HL-60 (cell line): ENCODE measurements at regions not wholly inside any gene's neighbourhood (a gene's known extent, or its start where the extent isn't known, plus 50 kb on each side); places are given as distances from the start of the nearest gene placed in this dataset.
"Not testable (repeated sequence)": the region's sequence is repeated elsewhere in the genome, so short reads cannot be mapped to it uniquely, and the experiment has no call there.

Experiments
- DNase-seq, 2 experiments: peaks; one replicate each; pipeline ENCODE4 v3.0.0-alpha.2; 2010 to 2020; ENCODE audit warnings: low read depth in 1 of 2, low spot score in 1 of 2
- H3K27ac ChIP-seq: fragments of 250-450 bp; sonication (Bioruptor Pico); replicated peaks from 2 replicates; pipeline ENCODE4 v1.5.1; 2020; ENCODE audit warnings: mild to moderate bottlenecking, moderate library complexity
- H3K27me3 ChIP-seq: fragments of 250-450 bp; sonication (Bioruptor Pico); 2 replicates; pipeline ENCODE4 v1.5.1; 2021; ENCODE audit warnings: mild to moderate bottlenecking, moderate library complexity; ENCODE audit not compliant: insufficient read depth, poor library complexity, severe bottlenecking
- H3K4me3 ChIP-seq: replicated peaks from 2 replicates; pipeline ENCODE4 v1.5.1; 2011; ENCODE audit warnings: mild to moderate bottlenecking, control low read depth, low read length; ENCODE audit not compliant: insufficient read depth
- GABPA ChIP-seq: IDR thresholded peaks from 2 replicates; pipeline ENCODE4 v1.6.1; 2012; ENCODE audit warnings: low read depth
- POLR2AphosphoS5 ChIP-seq: IDR thresholded peaks from 2 replicates; pipeline ENCODE4 v1.6.1; 2012; ENCODE audit warnings: low read depth
- SPI1 ChIP-seq: IDR thresholded peaks from 2 replicates; pipeline ENCODE4 v1.6.1; 2012; ENCODE audit warnings: low read depth, mild to moderate bottlenecking, borderline replicate concordance
- TF ChIP-seq, protein P1 (sequence below): IDR thresholded peaks from one replicate; pipeline ENCODE4 v1.5.1; 2011; ENCODE audit warnings: low read length, control low read depth, inconsistent platforms; ENCODE audit not compliant: insufficient read depth
- TF ChIP-seq, protein P2 (sequence below): IDR thresholded peaks from 2 replicates; pipeline ENCODE4 v1.6.1; 2012; ENCODE audit warnings: low read depth; ENCODE audit not compliant: insufficient replicate concordance

DNA sequence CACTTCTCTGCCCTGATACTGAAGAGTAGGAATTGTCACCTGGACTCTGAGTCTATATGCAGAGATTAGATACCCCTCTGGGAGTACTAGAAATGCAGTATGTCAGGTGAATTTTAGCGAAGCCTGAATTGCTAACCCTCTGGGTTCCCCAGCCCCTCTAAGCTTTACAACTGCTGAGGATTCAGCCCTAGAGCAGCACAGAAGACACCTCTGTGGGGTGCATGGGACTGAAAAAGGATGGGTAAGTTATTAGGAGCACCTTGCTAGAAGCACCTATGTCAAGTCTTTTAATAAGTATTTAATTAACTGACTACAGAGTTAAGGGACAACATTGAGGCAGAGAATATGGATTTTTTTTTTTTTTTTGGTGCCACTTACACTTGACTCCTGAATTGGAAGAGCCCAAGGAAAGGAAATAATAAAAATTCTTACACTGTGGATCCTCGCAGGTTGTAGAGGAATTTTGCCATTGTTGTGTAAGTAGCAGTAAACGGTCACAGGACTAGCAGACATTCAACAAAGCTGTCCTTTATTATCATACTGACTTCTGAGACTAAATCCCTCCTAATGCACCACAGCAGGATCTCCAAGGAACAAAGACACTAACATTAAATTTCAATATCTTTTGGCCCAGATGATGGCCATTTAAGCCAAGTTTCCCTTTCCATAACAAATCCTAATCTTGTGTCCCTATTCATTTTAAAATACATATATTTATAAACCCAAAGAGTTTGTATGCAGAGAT, 253.2 kb downstream of the ANKRD50 start:
- Histone ChIP-seq H3K27ac (no peak overlapping the region), H3K4me3 (no peak overlapping the region), H3K27me3 (no peaks in the 10 kb centered on the region)
- TF ChIP-seq, protein P1, sequence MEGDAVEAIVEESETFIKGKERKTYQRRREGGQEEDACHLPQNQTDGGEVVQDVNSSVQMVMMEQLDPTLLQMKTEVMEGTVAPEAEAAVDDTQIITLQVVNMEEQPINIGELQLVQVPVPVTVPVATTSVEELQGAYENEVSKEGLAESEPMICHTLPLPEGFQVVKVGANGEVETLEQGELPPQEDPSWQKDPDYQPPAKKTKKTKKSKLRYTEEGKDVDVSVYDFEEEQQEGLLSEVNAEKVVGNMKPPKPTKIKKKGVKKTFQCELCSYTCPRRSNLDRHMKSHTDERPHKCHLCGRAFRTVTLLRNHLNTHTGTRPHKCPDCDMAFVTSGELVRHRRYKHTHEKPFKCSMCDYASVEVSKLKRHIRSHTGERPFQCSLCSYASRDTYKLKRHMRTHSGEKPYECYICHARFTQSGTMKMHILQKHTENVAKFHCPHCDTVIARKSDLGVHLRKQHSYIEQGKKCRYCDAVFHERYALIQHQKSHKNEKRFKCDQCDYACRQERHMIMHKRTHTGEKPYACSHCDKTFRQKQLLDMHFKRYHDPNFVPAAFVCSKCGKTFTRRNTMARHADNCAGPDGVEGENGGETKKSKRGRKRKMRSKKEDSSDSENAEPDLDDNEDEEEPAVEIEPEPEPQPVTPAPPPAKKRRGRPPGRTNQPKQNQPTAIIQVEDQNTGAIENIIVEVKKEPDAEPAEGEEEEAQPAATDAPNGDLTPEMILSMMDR: no peak
- TF ChIP-seq, protein P2, sequence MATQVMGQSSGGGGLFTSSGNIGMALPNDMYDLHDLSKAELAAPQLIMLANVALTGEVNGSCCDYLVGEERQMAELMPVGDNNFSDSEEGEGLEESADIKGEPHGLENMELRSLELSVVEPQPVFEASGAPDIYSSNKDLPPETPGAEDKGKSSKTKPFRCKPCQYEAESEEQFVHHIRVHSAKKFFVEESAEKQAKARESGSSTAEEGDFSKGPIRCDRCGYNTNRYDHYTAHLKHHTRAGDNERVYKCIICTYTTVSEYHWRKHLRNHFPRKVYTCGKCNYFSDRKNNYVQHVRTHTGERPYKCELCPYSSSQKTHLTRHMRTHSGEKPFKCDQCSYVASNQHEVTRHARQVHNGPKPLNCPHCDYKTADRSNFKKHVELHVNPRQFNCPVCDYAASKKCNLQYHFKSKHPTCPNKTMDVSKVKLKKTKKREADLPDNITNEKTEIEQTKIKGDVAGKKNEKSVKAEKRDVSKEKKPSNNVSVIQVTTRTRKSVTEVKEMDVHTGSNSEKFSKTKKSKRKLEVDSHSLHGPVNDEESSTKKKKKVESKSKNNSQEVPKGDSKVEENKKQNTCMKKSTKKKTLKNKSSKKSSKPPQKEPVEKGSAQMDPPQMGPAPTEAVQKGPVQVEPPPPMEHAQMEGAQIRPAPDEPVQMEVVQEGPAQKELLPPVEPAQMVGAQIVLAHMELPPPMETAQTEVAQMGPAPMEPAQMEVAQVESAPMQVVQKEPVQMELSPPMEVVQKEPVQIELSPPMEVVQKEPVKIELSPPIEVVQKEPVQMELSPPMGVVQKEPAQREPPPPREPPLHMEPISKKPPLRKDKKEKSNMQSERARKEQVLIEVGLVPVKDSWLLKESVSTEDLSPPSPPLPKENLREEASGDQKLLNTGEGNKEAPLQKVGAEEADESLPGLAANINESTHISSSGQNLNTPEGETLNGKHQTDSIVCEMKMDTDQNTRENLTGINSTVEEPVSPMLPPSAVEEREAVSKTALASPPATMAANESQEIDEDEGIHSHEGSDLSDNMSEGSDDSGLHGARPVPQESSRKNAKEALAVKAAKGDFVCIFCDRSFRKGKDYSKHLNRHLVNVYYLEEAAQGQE: no peak
- TF ChIP-seq POLR2AphosphoS5: no peak
- no peak for TF ChIP-seq SPI1
- no peak for TF ChIP-seq GABPA
- no peak for DNase-seq

GRCh38 chr4:124459941-124460310, 252.6 kb downstream of the ANKRD50 start:
- TF ChIP-seq, protein P2: no peak
- TF ChIP-seq SPI1 (no peak), POLR2AphosphoS5 (no peak), GABPA (no peak)
- DNase-seq: no peak
- H3K27ac ChIP-seq: no peak overlapping the region
- no peak overlapping the region for H3K4me3 ChIP-seq
- H3K27me3 ChIP-seq: no peaks in the 10 kb centered on the region

- not testable (repeated sequence) for DNase-seq, H3K4me3 ChIP-seq, H3K27ac ChIP-seq, H3K27me3 ChIP-seq
These were observed 250.9 kb downstream of the ANKRD50 start for GRCh38 chr4:124461592-124461991.

DNA sequence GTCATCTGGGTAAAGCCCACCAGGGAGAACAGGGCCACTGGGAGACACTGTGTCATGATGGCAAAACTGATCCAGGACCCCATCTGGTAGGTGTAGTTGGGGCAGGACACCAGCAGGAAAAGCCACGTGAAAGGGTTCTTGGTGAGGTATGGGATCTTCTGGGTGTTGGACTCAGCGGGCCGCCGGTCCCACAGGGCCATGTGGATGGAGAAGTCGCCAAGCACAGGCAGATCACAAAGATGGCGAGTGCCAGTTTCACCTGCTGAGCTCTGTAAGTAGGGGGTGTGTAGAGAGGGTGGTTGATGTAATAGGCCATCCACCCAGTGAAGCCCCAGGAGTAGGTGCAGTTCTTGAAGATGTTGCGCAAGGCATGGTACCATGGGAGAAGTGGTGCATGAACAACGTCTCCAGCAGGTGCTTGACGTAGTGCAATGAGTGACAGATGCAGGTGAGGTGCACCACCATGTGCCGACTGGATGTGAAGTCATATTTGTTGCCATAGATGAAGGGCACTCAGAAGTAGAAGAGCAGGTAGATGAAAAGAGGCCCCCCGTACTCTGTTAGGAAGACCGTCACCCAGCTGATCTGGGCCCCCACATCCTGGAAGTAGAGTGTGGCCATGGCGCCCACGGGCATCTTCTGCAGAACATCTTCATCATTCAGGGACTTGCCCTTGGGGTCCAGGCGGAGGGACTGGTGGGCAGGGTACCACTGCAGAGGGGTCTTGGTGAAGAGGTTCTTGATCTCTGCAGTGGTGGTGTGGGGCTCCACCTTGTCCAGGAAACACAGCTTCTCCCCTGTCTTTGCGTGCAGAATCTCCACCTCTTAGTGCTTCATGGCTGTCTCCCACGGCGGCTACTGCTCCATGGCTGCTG, 249.3 kb downstream of the ANKRD50 start:
- Histone ChIP-seq H3K27ac (no peak overlapping the region), H3K4me3 (no peak overlapping the region), H3K27me3 (no peaks in the 10 kb centered on the region)
- no peak for DNase-seq
- TF ChIP-seq GABPA: no peak
- TF ChIP-seq, protein P1: no peak
- no peak for TF ChIP-seq POLR2AphosphoS5
- no peak for TF ChIP-seq SPI1
- TF ChIP-seq, protein P2: no peak
